Activated naive CD4-positive, alpha-beta T cell (primary cell): ENCODE measurements at regions not wholly inside any gene's neighbourhood (a gene's known extent, or its start where the extent isn't known, plus 50 kb on each side); places are given as distances from the start of the nearest gene placed in this dataset.

Experiments
- DNase-seq, 4 experiments: peaks; one replicate each; lab custom pipeline; 2025; lab: John Stamatoyannopoulos, UW

DNA sequence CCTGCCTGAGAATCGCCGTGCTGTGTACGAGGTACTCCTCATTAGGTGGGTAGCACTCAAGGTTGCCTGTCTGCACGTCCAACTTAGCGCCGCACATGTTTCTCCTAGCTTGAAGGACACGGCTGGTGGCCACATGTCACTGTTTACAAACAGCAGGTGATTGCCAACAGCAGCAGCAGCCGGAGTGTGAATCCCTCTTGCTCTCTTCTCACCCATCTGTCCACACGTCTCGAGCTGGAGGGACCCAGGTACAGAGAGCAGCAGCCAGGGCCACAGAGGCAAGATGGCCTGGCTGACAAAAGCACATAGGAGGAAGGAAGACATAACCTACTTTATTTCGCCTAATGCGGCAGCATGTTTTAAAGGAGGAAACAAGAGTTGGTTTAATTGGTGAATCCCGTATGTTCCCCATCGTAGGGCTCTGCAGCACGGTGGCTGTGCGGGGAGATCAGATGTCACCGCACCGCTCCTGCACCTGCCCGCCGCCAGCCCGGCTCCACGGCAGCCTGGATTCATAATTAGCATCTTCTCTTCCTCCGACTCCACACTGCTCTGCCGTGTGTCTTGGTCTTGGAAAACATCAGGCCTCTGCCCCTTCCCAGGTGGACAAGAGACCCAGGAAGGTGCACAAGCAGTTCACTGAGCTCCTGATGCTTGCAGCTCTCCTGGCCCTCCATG lies 201.6 kb upstream of the IRX1 start:
- DNase-seq: no peak

DNA sequence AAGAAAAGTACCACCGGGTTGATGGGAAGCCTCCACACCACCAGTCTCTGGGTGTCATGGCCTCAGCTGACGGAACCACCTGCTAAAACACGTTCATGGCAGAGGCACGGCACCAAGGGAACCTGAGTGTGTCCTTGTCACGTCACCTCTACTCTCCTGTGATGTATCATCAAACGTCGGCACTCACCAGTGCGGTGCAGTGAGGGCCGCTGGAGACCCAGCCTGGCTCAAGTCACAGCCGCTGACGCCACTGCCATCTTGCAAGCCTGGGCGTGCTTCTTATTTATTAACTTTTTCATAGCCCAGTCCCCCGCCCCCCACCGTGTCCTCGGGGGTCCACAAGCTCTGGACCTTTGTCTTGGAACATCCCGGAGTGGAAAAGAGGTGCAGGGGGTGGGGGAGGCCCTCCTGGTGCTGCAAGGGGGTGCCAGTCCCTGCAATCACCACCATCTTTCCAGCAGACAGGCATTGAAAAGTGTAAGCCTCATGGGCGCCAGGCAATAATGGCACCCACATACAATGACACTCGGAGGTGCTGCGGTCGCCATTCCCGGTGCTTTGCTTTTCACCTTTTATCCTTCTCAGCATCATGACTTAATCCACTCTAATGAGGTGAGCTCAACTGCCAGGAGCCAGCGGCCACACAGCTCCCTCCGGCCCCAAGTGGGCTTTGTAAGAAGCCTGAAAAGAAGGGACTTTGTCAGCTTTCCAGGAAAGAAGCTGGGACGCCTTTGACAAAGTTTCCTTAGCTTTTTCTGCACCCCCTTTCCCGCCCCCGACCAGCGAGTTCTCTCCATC lies 202.3 kb upstream of the IRX1 start:
- DNase-seq: no peak

DNA sequence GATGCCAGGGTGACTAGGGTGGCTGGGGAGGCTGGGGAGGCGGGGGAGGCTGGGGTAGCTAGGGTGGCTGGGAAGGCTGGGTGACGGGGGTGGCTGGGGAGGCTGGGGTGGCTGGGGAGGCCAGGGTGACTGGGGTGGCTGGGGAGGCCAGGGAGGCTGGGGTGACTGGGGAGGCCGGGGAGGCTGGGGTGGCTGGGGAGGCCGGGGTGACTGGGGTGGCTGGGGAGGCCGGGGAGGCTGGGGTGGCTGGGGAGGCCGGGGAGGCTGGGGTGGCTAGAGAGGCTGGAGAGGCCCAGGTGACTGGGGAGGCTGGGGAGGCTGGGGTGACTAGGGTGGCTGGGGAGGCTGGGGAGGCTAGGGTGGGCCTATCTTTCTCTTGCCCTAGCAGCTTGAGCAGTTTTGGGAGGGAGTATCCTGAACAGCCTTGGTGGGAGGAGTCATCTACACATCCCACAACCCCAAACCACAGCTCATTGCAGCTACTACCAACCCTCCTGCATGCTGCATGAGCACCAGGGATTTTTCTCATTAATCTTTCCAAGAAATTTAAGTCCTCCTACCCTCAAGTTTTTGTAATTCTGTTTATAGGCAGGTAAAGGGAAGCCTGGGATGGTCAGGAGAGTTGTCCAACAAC lies 203.2 kb upstream of the IRX1 start:
- peak in 1 of 4 experiments; percentile 2 for DNase-seq

DNA sequence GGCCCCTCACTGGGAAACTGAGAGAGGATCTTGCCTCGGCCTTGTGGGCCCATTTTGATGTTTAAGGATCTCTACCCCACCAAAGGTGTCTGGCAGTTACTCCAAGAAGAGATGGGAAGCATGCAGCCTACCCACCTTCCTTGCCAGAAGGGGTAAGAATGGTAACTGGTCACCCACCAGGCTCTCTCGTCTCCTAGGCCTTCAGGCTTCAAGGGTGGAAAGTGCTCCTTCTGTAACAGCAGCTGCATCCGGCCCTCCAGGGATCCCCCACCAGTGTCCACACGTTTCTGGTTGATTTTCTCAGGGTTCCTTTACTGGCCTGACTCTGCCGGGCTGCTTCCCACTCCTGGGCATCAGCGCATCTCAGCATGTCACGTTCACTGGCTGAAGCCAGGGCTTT lies 204.4 kb upstream of the IRX1 start:
- no peak for DNase-seq

DNA sequence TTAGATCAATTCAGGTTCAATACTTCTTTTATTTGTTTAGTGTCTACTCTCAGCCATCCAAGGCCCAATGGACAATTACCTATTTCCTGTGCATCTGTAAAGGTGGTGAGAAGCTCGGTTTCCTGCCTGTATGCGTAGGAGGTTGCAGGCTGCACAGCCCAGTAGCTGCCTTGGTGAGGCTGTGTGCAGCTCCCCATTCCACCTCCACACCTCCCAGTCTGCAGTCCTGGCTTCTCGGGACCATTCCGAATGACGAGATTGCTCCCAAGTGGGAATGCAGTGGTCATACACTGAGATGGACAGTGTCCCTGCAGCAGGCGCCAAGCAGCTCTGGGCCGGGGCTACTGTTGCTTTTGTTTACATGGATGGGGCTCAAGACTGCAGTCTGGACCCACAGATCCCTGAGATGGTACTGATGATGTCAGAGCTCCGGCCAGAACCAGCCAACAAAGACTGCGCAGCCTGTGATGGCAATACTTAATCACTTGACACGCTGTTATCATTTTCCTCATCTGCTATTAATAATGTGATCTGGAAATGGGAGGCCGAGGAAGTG lies 206.1 kb upstream of the IRX1 start:
- no peak for DNase-seq

DNA sequence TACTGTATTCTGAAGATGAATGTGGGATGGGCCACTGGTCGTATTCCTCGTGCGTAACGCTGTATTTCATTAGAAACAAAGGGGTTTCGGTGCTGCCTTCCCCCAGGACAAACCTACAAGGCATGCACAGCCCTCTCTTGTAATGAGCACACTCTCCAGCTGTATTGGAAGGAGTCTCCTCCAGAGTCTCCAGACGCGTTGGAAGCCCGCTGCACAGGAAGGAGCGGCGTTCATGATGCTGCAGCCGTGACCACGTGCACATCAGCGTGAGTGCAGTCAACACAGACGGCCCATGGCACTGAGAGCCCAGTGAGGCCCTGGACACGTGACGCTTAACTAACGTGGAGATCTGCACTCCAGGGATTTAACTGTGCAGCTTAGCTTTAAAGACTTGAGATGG lies 209.0 kb upstream of the IRX1 start:
- no peak for DNase-seq

DNA sequence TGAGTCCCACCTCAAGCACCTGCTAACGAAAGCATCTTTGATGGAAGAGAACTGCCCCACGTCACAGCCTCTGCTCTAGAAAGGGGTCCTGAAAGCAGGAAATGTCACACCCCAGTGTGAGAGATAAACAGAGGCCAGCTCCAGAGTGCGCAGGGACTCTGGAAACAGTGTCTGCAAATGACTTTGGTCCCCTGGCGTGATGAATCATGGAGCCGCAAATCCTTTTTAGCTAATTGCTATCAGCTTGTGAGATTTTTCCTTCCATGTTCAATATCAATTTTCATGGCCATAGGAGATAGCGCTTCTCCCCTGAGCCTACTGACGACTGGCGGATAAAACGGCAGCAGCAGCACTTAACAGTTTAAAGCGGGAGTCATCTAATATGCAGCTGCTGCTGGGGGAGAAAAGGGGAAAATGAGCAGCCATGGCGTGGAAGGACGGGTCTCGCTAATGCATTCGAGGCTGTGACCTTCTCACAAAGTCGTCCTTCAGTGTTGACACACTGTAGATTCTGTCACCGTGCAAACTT lies 209.6 kb upstream of the IRX1 start:
- no peak for DNase-seq

DNA sequence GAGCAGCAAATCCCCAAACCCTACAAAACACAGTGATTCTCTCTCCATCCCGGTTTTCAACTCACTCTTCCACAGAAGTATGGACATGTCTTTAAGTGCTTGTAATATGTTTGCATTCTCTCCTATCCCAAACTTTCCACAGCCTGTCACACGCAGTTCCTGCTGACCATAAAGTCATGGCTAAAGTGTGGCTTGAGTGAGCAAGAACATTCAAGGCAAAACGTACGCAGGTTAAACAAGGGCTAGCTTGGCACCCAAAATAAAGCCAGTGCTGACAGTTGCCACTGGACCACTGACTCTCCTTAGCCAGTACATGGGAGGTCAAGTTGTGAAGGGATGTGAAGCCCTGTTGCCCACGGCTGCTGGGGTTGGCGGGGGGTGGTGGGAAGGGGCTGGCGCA lies 211.1 kb upstream of the IRX1 start:
- no peak for DNase-seq

DNA sequence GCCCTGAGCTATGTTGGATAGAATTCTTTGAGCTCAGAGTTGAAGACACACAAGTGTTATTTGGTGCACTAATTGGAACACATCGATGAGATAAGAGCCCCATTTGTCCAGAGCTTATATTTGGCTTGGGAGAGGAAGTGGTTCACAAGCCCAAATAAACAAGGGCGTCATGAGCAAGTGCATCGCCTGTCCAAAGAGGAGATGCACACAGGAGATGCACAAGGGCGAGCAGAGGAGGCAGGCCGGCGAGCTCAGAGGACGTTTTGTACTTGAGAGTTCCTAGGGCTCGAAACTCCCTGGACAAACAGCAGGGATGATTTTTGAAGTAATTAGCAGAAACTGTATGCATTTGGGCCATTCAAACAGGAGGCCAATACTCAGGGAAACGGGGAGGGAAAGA lies 212.8 kb upstream of the IRX1 start:
- DNase-seq: no peak

DNA sequence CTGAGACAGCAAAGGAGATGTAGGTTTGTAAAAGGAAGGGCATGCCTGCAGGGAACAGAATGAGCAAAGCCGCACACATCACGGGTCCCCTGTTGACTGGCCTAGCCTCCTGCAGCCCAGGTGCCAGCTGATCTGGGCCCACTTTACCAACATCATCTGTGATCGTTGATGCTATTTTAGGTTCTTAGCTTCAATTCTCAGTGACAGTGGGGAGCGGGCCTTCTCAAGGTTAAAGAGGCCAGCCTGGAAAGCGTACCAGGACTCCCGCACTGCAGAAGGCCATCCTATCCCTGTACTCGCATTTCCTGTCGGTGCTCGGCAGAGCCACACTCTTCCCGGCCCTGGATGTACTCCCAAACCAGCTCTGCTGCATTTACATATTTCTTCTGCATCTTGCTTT lies 213.5 kb upstream of the IRX1 start:
- DNase-seq: no peak

DNA sequence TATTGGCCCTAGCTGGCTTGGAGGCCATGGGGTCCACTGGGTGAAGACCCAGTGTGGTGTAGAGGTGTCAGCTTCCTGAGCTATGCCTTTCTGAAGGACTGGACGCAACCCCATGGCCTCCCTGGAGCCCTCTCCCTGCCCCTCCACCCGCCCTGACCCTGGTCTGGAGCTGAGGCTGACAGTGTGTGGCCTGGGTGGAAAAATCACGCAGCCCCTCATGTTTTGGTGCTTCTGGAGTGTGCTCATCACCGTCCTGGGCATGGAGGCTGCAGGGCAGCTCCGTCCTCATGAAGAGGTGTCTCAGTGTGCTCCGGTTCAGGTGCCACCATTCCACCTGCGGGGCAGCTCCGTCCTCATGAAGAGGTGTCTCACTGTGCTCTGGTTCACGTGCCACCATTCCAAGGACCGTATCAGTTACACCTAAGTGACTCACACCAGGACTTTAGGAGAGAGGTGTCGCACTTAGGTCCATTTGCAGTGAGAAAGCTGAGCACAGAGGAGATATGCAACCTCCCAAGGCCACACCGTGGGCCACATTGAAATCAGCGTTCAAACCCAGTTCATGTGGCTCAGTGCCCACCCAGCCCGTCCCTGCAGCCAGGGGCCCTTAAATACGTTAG lies 214.3 kb upstream of the IRX1 start:
- no peak for DNase-seq

DNA sequence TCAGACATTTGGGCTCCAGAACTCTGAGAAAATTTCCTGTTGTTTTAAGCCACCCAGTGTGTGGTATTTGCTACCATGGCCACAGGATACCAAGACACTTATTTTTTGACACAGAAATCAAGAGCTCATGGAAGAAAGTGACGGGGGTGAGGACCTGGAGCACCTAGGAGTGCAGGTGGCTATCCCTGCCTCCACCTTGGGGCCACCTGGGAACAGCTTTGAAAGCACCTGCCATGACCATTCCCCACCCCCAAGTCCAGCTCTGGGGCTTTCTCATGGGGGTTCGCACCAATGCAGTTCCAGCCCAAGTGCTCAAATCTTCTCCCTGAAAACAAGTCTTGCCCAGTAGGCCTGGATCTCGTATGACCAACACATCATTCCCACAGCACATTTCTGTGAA lies 214.9 kb upstream of the IRX1 start:
- no peak for DNase-seq

DNA sequence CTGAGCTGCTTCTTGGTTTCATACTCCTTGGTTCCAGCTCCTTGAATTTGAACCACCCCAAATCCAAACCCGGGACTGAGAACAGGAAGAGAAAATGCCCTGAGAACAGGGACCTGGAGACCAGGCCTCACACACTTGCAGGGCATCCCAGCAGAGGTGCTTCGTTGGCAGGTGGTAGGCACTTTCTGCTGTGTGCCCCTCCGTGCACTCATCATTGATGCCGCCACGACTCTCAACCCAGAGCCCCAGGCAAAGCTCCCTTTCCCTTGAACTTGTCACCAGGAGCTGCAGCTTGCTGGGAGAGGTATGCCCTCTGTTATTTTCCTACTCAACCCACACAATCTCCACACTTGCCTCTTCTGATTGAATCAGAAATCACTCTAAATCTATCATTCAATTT lies 217.8 kb upstream of the IRX1 start:
- DNase-seq: no peak

DNA sequence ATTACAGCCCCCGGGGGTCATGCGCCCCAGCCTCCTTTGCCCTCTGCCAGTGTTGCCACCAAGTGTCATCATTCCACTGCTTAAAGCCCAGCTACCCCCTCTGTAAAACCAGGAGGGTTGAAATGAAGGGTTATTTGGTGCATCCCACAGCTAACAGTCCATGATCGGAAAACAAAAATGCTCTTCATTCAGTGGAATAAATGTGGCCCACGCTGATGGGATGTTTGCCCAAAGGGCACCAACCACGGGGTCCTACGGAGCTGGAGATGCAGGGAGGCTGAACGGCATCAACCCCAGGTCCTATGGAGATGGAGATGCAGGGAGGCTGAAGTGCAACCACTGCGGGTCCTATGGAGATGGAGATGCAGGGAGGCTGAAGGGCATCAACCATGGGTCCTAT lies 218.5 kb upstream of the IRX1 start:
- DNase-seq: no peak

DNA sequence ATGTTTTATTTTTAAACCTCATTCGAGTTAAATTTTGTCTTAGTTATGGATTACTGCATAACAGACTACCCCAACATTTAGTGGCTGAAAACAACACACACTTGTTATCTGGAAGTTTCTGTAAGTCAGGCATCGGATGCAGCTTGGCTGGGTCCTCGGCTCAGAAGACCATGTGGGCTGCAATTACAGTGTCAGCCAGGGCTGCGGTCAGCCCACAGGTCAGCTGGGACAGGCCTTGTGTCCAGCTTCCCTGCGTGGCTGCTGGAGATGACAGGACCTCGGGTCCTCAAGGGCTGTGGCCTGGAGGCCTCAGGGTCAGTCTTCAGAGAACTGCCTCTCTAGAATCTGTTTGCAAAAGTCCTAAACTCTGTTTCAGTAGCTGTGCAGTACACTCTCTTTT lies 219.0 kb upstream of the IRX1 start:
- no peak for DNase-seq

DNA sequence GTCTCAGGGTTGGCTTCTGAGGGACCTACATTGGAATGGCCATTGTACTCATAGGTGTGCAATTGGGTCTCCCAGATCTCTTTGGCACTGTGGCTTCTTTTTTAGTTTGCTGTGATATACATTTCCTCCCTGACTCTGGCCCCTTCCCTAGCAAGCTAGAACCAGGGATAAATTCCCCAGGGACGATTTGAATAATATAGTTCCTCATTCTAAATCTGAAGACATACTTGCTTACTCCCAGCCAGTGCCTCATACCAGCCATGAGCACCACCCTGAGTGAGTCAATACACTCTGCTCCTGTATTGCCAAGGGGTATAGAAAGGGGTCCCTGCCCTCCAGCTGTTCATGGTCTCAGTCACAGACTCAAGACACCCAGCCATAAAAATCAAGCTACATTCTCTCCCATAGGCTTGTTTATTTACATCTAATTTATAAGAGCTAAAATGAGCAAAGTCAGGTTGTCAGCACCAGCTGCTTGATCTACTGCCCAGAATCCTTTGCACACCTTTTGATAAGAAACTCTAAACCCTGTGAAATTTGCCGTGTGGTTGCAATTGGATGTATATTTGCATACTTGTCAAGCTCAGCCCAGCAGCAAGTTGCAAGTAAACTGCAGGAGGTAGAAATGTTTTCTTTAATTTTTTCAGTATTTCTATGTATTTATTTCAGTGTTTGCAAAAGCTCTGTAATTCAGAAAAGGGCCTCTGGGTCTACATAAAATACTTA lies 219.9 kb upstream of the IRX1 start:
- no peak for DNase-seq

DNA sequence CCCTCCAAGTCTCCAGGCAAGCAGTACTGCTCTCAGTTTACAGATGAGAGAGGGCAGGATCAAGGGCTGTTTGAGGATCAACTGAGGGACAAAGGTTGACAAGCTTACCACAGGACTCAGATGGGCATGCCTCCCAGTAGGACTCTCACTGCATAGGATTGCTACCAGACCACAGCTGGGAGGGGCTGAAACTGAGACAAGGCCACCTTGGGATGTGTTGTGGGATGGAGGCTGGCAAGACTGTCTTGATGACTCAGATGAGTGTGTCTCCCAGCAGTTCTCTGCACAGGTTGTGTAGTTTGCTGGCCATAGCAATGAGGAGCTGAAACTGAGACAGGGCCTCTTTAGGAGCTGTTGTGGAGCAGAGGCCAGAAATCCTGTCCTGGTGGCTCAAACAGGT lies 222.2 kb upstream of the IRX1 start:
- no peak for DNase-seq

DNA sequence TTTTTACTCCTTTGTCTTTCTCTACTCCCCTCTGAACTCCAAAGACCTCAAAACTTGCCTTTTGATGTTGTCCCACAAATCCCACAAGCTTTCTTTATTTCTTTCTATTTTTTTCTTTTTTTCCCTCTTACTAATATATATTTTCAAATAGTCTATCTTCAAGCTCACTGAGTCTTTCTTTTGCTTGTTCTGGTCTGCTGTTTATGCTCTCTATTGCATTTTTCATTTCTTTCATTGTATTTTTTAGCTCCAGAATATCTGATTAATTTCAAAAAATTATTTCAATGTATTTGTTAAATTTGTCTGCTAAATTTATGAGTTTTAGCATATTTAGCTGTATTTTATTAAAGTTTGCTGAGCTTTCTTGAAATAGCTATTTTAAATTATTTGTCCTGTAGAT lies 223.3 kb upstream of the IRX1 start:
- DNase-seq: no peak

DNA sequence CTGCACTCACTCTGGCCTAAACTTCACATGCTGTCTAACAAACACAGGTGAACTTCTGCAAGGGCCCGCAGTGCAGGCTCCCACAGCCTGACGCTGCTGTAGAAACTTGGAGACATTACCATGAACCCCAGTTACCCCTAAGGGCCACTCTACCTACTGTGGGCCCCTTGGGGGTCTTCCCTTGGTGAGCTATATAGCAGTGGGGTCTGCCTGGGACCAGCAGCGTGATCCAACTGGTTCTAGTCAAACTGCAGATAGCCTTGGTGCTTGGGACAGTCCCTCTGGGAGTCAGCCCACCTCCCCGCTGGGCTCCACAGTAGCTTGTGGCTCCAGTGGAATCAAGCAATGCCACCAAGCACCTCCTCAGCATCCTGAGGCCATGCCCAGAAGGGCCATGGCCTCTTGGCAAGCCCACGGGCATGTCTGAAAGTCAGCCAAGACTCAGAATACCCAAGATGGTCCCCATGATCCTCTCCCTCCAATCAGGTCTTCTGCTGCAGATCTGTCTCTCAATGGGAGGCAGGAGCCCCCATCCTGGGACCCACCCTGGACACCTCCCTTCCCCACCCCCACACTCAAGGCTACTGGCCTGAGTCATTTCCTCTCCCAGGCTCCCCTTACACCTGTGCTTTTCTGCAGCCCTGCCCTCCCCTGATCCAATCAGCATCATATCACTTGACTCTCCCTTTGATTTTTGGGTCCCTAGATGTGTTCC lies 230.0 kb upstream of the IRX1 start:
- no peak for DNase-seq

DNA sequence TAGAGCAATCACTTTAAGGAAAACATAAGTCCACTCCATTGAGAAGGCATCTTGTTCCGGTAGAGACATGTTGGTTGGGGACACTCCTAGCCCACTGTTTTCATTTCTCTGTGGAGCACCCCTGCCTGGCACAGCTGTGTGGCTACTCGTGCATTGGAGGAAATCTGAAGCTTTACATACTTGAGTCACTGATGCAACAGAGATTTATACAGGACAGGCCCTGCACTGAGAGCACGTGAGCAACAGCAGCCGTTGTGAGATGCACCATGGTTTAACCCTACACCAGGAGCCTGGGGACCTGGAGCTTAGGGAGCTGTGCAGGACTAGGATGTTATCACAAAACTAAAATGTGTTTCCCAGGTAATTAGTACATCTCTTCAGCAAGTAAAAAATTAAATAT lies 230.7 kb upstream of the IRX1 start:
- DNase-seq: no peak

DNA sequence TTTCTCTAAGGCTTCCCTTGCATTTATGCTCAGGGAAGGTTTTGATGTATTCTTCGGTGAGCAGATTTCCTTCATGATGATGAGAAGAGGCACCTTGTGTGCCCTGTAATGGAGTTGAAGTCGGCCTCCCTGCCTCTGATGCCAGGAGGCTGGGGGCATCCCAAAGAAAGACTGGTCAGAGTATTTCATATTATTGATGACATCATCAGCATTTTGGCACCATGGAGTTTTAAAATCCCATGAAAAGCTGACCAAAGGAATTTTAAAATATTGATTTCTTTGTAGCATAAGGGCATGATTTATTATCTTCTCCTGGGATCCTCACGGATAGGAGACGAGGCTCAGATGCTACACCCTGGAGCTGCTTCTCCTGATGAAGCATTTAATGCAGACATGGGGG lies 231.2 kb upstream of the IRX1 start:
- no peak for DNase-seq
